GM12878 (cell line): ENCODE measurements at regions not wholly inside any gene's neighbourhood (a gene's known extent, or its start where the extent isn't known, plus 50 kb on each side); places are given as distances from the start of the nearest gene placed in this dataset.

Experiments used
- E2F4 ChIP-seq: IDR thresholded peaks from 2 replicates; pipeline ENCODE4 v1.6.1; 2012; ENCODE audit warnings: low read depth, low read length, improper control_type of control experiment
- ESRRA ChIP-seq: IDR thresholded peaks from 2 replicates; pipeline ENCODE4 v1.6.1; 2012; ENCODE audit warnings: mild to moderate bottlenecking, low read length, improper control_type of control experiment
- GATAD2B ChIP-seq: fragments of 450-650 bp; conservative IDR thresholded peaks from 2 replicates; pipeline ENCODE4 v1.6.1; 2017; ENCODE audit warnings: low read depth, mild to moderate bottlenecking, moderate library complexity
- SMARCA5 ChIP-seq: fragments of 450-650 bp; IDR thresholded peaks from 2 replicates; pipeline ENCODE4 v1.6.1; 2017; ENCODE audit warnings: mild to moderate bottlenecking
- ZBTB4 ChIP-seq: fragments of 450-650 bp; formaldehyde crosslinking; IDR thresholded peaks from 2 replicates; pipeline ENCODE4 v1.4.0; 2022; ENCODE audit warnings: mild to moderate bottlenecking, moderate library complexity
- ZNF622 ChIP-seq: fragments of 450-650 bp; IDR thresholded peaks from 2 replicates; pipeline ENCODE4 v1.6.1; 2017; ENCODE audit warnings: mild to moderate bottlenecking, inconsistent platforms

- TF ChIP-seq GATAD2B (no peak), E2F4 (no peak), ZNF622 (no peak), ZBTB4 (CRISPR knock-in tag) (no peak), SMARCA5 (no peak), ESRRA (no peak)
These were observed 50.0 kb upstream of the PCSK6 start (continued) for GRCh38 chr15:101539492-101539891.
